HG02885 (cell line): ENCODE measurements at regions not wholly inside any gene's neighbourhood (a gene's known extent, or its start where the extent isn't known, plus 50 kb on each side); places are given as distances from the start of the nearest gene placed in this dataset.

Experiments
- ATAC-seq: cut with Tn5 transposase; IDR thresholded peaks from one replicate; pipeline ENCODE4 v1.9.1; 2021; ENCODE audit warnings: mild to moderate bottlenecking; ENCODE audit not compliant: unreplicated experiment, poor library complexity

DNA sequence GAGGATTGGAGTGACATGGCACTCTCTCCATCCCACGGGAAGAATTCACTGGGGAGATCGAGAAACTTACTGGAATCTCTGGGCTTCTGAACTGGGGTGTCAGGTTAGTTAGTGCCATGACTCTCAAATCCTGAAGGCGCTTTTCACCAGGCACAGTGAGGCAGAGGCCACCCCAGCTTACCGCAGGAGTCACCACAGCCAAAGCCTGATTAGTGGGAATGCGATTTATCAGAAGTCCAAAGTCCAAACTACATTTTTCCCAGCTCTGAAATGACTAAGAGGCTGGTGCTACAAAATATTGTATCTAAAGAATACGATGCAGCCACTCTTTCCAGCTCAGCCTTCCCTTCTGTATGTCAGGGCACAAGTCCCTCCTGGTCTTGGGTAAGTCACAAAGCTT lies 334.8 kb upstream of the SHH start:
- no peak for ATAC-seq

DNA sequence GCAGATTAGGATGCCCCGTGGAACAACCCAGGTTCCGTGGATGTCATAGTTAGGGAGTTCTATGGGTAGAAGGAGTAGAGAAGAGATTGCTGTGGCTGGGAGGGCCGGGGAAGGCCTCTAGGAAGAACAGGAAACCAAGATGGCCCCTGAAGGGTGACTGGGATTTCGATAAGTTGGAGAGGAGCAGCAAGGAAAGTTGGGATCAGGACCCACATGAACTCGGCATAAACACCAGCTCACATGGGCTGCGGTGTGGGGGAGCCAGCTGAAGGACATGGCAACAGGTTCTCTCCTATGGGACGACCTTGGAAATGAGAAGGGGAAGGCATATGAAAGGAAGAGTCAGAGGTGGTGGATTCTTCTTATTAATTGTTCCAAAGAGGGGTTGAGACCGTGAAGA lies 333.7 kb upstream of the SHH start:
- ATAC-seq, result no peak

DNA sequence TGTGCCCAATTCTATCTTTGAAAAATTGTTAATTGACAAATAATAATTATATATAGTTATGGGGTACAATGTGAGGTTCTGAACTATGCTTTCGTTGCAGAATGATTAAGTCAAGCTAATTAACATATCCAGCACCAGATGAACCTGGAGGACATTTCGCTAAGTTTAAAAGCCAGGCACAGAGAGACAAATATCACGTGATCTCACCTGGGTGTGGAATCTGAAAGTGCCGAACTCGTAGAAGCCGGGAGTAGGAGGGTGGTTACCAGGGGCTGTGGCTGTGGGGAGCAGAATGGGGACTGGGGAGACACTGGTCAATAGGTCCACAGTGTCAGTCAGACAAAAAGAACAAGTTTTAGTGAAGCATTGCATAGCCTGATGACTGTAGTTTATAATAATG lies 332.9 kb upstream of the SHH start:
- no peak for ATAC-seq

DNA sequence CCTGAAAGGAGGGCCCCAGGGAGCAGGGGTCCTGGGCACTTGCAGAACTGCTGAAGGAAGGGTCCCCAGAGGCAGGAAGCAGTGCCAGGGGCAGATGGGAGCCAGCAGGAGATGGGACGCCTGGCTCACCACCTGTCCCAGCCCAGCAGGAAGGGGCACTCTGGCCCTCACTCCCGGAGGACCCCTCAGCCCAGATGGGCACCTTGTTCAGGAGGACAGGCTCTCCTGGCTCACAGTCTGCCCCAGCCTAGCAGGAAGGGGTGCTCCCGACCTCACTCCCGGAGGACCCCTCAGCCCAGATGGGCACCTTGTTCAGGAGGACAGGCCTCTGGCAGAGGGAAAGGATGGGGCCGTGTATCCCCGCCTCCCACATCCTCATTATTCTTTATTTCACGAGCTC lies 331.4 kb upstream of the SHH start:
- no peak for ATAC-seq

DNA sequence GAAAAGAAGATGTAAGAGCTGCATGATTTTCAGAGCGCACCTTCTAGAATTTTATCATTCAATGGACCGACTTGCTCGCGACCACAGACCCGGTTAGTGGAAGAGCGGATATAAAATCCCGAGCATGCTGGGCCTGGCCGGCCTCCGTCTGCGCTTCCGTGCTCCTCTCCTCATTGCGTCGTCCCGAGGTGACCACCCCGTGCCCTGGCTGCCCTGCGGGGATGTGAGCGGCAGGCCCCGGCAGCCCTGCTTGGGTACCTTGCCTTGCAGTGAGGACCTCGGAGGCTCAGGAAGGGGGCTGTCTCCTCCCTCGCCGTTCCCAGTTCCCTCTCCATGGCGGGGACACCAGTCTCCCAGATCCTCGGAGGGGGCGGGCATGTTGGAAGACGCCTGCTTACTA lies 330.9 kb upstream of the SHH start:
- no peak for ATAC-seq

DNA sequence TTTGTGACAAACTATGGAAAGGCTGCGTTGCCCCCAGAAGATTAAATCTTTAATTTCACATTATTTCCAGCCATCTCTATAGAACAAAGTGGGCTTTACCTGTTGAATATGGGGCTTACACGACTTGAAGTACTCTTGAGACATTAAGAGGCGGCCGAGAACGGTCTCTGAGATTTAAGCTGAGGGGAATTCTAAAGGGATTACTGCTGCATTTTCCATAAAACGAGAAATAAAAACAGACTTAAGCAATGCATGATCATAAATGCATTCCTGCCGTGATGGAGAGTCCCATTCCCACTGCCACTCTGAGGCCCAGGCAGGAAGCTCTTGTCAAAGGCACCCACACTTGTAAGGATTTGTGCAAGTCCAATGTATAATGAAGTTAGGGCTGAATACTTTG lies 329.7 kb upstream of the SHH start:
- no peak for ATAC-seq

DNA sequence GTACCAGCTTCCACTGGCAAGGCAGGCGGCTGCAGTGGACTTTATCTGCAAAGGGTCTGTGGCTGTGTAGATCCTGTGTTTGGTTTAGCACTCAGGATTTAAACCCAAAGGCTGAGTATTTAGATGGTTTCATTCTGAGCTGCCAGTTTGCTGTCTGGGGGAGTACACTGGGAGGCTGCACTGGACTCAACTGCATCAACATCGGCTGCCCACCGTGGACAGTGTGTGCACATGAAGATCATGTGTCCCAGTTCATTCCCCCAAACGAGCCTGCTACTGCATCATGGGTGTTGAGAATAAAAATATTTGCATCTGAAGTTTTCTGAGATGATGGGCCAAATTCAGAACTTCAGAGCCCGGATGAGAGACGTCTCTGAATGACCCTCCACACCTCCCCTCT lies 328.6 kb upstream of the SHH start:
- ATAC-seq, result no peak

DNA sequence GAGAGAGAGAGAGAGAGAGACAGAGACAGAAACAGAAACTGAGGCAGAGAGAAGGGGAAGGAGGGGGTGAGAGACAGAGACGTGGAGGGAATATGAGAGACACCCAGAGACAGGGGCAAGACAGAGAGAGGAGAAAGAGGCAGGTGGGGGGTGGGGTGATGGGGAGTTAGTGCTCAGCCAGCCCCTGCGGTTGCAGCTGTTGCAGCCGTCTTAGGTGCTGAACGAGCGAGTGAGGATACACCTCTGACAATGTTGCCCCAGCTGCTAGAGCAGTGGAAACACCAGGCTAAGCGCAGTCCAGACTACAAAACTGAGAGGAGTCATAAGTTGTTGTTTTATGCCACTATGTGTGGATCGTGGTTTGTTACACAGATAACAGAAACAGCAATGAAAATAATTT lies 328.2 kb upstream of the SHH start:
- ATAC-seq, result no peak

DNA sequence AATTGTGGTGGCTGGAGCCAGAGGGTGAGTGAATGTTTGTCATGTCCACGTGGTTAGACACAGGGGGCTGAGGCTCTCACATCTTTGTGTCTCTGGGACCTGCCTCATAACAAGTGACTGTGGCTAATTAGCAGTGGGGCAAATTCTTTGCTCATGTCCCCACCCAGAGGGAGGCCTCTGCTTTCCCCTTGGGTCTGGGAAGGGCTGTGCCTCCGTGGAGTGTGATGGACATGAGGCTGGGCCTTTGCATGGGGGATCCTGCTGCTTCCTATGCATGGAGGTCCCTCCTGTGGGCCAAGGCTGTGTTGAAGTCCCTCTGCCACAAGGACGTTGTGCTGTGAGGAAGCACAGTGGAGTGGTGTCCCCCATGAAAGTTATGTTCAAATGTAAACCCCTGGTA lies 327.4 kb upstream of the SHH start:
- no peak for ATAC-seq

DNA sequence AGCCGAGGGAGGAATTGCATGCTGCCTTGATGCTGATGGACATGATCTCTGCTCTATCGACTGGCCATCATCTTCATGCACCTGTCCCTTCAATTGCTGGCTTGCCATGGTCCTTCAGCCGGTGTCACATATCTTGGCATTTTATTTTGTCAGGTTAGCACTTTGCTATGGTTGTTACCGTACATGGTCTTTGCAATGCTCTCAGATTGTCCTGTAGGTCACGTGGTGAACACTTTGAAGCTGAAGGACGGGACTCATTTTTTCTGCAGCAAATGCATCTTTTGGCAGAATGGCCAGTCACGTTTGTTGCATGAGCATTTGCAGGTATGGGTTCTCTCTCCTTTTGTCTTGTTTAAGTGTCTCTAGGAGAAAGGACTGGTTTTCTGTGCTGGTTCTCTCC lies 326.8 kb upstream of the SHH start:
- no peak for ATAC-seq

DNA sequence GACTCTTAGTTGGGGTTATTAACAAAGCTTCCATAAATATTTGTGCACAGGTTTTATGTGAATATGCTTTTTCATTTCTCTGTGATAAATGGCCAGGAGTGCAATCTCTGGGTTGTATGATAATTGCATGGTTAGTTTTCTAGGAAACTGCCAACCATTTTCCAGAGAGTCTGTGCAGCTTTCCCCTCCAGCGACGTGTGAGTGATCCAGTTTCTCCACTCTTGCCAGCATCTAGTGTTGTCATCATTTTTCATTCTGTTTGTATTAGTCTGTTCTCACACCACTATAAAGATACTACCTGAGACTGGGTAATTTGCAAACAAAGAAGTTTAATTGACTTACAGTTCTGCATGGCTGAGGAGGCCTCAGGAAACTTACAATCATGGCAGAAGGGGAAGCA lies 319.6 kb upstream of the SHH start:
- no peak for ATAC-seq

DNA sequence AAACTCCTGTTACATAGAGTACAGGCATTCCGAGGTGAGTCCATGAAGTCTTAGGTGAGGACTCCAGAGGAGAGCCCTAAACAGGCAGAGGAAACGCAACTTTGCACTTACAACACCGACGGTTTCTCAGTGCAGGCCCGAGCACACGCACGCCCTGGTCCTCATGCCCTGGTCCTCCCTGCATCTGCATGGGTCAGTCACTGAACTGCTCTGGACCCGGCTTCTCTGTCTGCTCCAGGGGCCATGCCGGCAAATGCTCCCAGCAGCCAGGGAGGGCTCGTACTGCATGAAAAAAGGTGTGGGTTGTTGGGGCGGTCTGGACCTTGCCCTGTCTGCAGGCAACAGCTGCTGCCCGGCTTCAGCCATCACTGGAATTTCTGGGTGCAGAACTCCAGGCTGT lies 317.3 kb upstream of the SHH start:
- no peak for ATAC-seq

DNA sequence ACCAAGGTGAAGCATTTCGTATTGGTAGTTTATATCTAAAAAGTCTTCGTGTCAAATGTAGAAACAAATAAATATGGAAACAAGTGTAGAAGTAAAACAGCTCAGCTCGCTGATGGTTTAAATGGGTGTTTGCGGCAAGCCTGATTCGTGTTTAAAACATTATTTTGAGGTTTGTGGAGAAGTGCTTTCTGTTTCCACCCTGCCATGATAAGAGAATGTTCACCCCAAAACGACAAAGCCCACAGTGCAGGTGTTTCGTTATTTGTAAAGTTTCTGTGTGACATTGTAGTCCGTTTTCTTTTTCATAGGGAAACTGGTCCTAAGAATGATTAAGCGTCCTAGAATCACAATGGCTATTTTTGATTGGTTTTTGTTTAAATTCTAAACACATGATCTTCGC lies 316.2 kb upstream of the SHH start:
- ATAC-seq, result no peak

DNA sequence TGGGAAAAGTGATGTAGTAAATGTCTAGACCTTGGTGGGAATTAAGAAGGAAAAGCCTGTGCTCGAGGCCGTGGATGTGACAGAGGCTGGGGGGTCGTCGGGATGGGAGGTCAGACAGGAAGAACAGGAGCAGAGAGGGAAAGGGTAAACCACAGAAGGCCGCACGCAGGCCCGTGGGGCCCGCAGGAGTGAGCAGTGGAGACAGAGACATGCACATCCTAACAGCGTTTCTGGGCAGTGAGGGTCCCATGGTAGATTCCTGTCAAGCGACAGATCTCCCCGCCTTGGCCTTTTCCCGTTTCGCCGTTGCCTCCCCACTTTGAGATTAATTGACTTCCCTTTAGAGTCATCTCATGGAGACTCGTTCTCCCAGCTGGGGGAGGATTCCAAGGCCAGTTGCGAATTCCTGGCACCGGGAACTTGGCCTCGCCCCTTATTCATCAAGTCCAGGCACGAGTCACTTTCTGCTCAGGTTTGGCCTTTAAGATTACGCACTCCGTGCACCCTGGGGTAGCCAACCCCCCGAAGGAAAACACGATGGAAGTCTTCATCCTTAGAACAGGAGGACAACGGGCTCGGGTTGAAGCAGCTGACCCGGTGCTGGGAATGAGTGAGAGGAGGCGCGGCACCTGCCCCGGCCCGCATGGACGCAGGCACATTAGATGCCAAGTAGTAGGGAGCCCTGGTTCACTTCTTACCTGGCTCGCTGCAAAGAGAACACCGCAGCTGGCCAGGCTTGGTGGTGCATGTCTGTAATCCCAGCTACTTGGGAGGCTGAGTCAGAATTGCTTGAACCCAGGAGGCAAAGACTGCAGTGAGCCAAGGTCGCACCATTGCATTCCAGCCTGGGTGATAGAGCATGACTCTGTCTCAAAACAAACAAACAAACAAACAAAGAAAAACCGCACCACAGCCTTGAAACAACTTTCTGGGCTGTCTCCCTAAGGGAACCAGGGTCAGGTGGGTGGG lies 315.2 kb upstream of the SHH start:
- no peak for ATAC-seq

DNA sequence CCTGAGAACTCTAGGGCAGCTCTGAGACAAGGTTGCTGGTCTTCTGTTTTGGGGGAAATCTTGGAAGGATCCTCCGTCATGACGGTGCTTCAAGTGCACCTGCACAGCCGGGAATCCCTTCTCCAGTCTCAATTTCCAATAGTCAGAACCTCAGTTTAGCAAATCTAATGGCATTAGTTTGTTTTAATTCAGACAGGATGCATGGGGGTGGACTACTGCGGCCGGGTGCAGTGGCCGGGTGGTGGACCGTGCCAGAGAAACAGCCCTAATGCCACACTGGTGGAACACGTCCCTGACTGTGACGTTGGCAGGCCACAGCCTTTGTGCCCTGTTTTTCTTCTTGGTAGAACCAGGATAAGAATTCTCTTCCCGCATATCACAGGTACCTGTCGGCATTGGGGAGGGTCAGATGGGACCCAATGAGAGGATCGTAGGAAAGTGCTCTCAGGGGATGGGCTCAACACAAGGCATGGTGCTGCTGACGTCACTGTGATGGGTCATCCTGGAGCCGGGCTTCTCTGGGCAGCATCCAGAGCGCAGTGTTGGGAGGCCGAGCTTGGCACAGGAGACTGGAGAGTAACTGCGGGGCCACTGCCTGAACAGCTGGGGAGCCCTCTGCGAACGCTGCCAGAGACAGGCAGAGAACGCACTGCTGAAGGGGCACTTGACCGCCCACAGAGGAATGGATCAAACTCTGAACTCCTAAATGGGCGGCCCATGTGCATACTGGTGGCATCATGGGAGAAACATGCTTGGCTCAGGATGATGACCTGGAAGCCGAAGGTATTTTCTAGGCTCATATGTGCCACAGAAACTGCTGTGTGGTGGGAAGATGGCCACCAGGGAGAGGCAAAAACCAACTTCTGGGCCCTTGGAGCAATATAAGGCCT lies 313.8 kb upstream of the SHH start:
- no peak for ATAC-seq

DNA sequence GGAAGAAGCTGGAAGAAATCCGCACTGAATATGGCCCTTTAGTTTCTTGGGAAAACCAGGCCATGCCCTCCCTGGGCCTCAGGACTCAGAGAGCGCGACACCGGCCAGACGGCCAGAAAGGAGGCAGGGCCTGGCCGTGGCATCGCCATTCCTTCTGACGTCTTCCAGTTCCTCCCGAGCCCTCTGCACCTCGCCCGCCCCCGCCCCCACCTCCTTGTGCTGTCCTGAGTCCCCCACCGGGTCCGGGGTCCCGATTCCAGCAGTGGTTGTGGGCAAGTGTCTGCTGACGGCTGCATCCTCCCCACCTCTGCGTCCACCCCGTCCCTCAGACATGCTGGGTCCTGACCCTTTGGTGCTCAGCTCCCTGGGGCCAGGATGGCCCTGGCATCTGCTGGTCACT lies 312.1 kb upstream of the SHH start:
- no peak for ATAC-seq

DNA sequence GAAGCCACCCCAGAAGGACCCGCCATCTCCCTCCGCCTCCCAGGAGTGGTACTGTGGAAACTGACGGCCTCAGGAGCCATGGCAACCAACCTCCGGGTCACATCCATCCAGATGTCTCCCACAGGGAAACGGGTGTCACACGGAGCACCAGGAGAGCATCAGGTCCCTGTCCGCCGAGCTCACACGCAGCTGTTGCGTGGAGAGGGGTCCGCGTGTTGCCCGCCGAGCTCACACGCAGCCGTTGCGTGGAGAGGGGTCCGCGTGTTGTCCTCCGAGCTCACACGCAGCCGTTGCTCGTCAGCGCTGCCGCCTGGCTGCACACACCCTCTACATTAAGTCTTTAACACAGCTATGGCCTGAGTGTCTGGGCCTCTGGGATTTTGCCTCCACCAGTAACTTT lies 311.1 kb upstream of the SHH start:
- ATAC-seq, result no peak

DNA sequence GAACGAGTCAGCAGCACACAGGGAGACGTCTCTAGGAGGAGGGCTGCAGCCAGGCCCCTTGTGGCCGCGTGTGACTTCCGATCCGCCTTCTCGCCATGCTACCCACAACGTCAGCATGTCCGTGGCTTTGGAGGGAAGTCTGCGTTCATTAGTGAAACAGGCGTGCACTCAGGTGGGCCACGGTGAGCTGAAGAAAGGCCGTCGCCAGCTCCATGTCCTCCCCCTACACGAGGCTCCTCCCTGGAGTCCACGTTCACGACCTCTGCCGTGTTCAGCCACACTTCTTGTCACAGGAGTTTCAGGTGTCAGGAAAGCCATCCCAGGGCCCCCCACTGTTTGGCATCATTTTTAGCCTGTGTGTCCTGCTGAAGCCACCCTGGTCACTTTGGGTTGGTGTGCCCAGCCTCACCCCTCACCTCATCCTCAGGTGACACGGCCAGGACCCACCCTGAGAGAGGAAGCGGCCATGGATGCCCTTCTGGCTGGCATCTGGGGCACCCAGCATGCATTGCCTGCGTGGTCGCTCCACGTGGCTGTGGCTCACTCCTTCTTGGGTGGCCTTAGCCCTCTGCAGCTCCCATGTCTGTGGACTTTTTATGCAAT lies 310.6 kb upstream of the SHH start:
- ATAC-seq, result no peak

DNA sequence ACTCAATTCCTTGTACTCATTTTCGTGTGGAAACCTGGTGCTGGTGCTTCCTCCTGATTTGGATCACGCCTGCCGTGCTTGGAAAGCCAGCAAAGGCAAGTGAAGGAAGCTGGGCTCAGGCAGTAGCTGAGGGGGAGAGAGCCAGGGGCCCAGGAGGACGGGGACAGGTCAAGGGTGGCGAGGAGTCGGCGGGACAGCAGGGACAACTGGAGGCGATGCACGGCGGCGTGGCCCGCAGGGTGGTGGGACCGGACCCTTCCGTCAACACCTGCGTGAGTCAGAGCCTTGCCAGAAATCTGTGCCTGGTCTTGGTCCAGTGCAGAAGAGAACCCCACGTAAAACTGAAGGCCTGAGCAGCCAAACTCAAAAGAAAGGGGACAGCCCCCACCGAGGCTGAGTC lies 309.7 kb upstream of the SHH start:
- ATAC-seq, result no peak

DNA sequence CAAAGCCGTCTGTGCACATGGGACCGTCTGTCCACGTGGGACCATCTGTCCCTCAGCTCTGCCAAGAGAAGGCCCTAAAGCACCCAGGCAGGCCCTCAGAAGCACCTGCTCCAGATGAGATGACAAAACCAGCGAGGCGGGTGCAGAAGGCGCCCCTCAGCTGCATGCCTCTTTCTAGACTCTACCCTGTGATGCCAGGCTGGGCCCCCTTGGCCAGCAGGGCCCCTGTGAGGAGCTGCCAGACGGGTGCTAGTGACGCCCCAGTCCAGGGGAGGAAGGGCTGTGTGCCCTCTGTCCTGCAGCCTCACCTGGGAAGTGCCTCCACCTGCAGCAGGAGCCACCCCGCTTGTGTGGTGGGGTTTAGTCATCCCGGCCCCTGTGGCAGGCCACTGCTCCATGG lies 309.2 kb upstream of the SHH start:
- ATAC-seq, result no peak

DNA sequence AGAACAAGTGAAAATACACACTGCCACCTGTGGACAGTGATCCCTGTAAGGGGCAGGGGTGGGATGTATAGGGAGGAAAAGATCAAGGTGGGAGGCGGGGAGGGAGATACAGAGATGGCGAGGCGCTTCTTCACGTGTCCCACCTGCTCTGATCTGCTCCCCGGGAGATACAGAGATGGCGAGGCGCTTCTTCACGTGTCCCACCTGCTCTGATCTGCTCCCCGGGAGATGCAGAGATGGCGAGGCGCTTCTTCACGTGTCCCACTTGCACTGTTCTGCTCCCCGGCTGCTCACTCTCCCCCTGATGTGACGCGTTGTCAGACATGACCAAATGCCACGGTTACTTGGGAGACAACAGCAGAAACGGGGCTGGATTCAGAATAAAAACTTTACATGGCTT lies 308.3 kb upstream of the SHH start:
- no peak for ATAC-seq
